ENCODE measurements at regions not wholly inside any gene's neighbourhood (a gene's known extent, or its start where the extent isn't known, plus 50 kb on each side); places are given as distances from the start of the nearest gene placed in this dataset.

- H3K4me3 ChIP-seq (ENCODE audit: low read depth, low read length) = no peak overlapping the region
- no peak for TF ChIP-seq CTCF (conservative IDR thresholded peaks at IDR 0.05; ENCODE audit: low read depth, low read length)
- DNase-seq (ENCODE audit: low read depth) = no peak
These were observed 669.7 kb upstream of the HS6ST1 start for GRCh38 chr2:128988326-128988725.

- no peak for DNase-seq (ENCODE audit: low read depth)
- no peak overlapping the region for H3K4me3 ChIP-seq (ENCODE audit: low read depth, low read length)
- no peak for TF ChIP-seq CTCF (conservative IDR thresholded peaks at IDR 0.05; ENCODE audit: low read depth, low read length)
These were observed 670.3 kb upstream of the HS6ST1 start for GRCh38 chr2:128988967-128989366.

DNA sequence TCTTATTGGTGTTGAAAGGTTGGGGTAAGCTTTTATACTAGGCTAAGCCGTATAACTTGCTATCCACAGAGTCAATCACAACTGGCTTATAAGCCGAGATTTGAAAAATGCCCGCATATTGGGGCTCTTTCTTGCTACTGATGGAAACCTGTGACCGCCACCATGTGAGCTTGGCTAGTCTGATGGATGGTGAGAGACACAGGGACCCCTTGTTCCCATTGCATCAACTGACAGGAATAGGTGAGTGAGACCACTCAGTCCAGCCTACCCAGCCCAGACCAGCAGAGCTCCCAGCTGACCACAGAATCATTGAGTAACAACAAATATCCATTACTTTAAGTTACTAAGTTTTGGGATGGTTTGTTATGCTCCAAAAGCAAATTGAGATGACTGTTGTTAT, 676.4 kb upstream of the HS6ST1 start:
- no peak for TF ChIP-seq CTCF (conservative IDR thresholded peaks at IDR 0.05; ENCODE audit: low read depth, low read length)
- no peak overlapping the region for H3K4me3 ChIP-seq (ENCODE audit: low read depth, low read length)
- DNase-seq (ENCODE audit: low read depth) = no peak

DNA sequence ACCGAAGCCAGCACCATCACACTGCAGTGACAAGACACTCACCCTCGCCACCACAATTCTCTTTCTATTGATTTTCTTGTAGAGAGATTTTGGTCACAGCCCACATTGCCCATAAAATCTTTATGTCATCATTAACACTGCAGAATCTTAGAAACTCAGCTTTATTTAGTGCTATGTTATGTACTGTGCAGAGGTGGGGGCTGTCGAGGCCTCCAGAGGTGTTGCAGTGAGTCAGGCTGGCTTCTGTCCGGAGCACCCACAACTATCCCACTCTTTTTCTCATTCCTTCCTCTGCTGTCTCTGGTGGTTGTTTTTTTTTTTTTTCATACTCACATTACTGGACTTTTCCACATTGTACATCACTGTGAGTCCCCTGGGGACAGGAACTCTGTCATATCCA, 677.4 kb upstream of the HS6ST1 start:
- H3K4me3 ChIP-seq (ENCODE audit: low read depth, low read length) = no peak overlapping the region
- no peak for DNase-seq (ENCODE audit: low read depth)
- no peak for TF ChIP-seq CTCF (conservative IDR thresholded peaks at IDR 0.05; ENCODE audit: low read depth, low read length)

DNA sequence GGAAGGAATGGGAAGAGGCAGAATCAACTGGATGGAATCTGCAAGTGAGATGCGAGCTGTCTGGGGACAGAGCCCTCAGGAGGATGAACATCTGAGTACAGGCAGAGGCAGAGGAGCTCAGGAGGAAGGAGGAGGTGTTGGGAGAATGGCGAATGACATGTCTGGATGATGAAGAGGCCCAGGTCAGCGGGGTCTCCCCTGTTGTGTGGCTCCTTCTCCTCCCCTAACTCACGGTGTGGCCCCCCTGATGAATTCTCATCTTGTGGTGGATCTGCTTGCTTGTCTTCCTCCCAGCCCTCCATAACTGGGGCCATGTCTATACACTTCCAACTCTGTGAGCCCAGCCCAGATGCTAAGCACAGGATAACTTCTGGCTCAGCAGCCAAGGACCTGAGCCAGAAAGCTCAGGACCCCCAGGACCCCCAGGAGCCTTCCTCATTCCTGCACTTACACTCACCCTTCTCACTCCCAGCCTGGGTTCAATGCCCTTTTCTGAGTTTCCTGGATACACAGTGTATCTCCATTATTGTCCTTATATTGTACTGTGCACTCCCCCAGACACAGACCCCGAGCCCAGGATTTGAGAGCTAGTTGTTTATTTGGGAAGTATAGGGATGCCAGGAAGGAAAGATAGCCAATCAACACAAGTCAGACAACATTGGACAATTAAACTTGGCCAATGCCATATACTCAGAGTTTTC, 678.6 kb upstream of the HS6ST1 start:
- DNase-seq (ENCODE audit: low read depth) = no peak

DNA sequence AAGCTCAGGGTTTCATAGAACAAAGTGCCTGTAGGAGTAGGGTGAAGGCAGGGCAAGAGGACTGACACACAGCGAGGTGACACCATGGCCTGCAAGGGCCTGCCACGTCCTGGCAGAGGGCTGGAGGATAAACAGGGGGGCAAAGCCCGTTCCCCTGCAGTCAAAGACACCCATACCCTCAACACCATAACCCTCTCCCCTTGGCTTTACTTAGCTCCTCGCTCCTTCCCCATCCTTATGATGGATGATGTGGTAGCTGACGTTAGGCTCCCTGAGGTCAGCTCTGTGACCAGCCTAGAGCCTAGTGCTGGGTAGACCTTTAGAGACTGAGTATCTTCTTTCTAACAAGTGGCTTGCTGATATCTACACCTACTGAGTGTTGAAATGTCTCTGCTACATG, 683.3 kb upstream of the HS6ST1 start:
- DNase-seq (ENCODE audit: low read depth) = no peak
- no peak overlapping the region for H3K4me3 ChIP-seq (ENCODE audit: low read depth, low read length)
- TF ChIP-seq CTCF (conservative IDR thresholded peaks at IDR 0.05; ENCODE audit: low read depth, low read length) = no peak

More for the DNA sequence above, 678.6 kb upstream of the HS6ST1 start:
- no peak for TF ChIP-seq CTCF (conservative IDR thresholded peaks at IDR 0.05; ENCODE audit: low read depth, low read length)
- no peak overlapping the region for H3K4me3 ChIP-seq (ENCODE audit: low read depth, low read length)

DNA sequence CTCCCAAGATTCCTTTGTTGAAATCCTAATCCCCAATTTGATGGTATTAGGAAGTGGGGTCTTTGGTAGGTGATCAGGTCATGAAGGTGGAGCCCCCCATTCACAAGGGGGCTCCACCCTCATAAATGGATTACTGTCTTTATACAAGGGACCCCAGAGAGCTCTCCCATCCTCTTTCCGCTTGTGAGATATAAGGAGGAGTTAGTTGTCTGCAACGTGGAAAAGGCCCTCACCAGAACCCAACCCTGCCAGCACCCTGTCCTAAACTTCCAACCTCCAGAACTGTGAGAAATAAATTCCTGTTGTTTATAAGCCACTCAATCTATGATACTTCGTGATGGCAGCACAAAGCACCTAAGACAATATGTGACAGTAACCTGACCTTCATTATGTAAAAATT, 684.1 kb upstream of the HS6ST1 start:
- no peak for DNase-seq (ENCODE audit: low read depth)
- H3K4me3 ChIP-seq (ENCODE audit: low read depth, low read length) = no peak overlapping the region
- TF ChIP-seq CTCF (conservative IDR thresholded peaks at IDR 0.05; ENCODE audit: low read depth, low read length) = no peak

Measured in choroid plexus epithelial cell (primary cell).